Epithelial cell of esophagus (primary cell): ENCODE measurements at regions not wholly inside any gene's neighbourhood (a gene's known extent, or its start where the extent isn't known, plus 50 kb on each side); places are given as distances from the start of the nearest gene placed in this dataset.

Source experiments
- DNase-seq: peaks from one replicate; pipeline ENCODE4 v3.0.0; 2010; ENCODE audit warnings: low read depth
- H3K4me3 ChIP-seq: 2 replicates; pipeline ENCODE4 v1.5.1; 2011; ENCODE audit warnings: mild to moderate bottlenecking, low read length, control low read depth
- CTCF ChIP-seq: IDR thresholded peaks from 2 replicates; pipeline ENCODE4 v1.5.1; 2011; ENCODE audit warnings: low read depth, mild to moderate bottlenecking, low read length, control low read depth, inconsistent platforms; ENCODE audit not compliant: insufficient read depth; ENCODE audit errors: missing control alignments

- H3K4me3 ChIP-seq, result no peak overlapping the region
- TF ChIP-seq CTCF, result no peak
- DNase-seq, result no peak
Observed at GRCh38 chr2:200013906-200014305, 58.5 kb downstream of the MAIP1 start.

GRCh38 chr2:200021449-200022114, 66.2 kb downstream of the MAIP1 start:
- no peak for TF ChIP-seq CTCF
- H3K4me3 ChIP-seq, result no peak overlapping the region
- no peak for DNase-seq

- DNase-seq, result no peak
- no peak overlapping the region for H3K4me3 ChIP-seq
- TF ChIP-seq CTCF, result no peak
Observed at GRCh38 chr2:200022511-200022910, 67.1 kb downstream of the MAIP1 start.

- DNase-seq, result no peak
- H3K4me3 ChIP-seq, result no peak overlapping the region
- no peak for TF ChIP-seq CTCF
Observed at GRCh38 chr2:200023570-200023969, 68.2 kb downstream of the MAIP1 start.

GRCh38 chr2:200025717-200026116, 70.3 kb downstream of the MAIP1 start:
- no peak for DNase-seq
- no peak for TF ChIP-seq CTCF
- no peak overlapping the region for H3K4me3 ChIP-seq

GRCh38 chr2:200026332-200027230, 71.2 kb downstream of the MAIP1 start:
- no peak overlapping the region for H3K4me3 ChIP-seq
- no peak for DNase-seq
- TF ChIP-seq CTCF, result no peak
